ENCODE measurements at regions not wholly inside any gene's neighbourhood (a gene's known extent, or its start where the extent isn't known, plus 50 kb on each side); places are given as distances from the start of the nearest gene placed in this dataset.

DNA sequence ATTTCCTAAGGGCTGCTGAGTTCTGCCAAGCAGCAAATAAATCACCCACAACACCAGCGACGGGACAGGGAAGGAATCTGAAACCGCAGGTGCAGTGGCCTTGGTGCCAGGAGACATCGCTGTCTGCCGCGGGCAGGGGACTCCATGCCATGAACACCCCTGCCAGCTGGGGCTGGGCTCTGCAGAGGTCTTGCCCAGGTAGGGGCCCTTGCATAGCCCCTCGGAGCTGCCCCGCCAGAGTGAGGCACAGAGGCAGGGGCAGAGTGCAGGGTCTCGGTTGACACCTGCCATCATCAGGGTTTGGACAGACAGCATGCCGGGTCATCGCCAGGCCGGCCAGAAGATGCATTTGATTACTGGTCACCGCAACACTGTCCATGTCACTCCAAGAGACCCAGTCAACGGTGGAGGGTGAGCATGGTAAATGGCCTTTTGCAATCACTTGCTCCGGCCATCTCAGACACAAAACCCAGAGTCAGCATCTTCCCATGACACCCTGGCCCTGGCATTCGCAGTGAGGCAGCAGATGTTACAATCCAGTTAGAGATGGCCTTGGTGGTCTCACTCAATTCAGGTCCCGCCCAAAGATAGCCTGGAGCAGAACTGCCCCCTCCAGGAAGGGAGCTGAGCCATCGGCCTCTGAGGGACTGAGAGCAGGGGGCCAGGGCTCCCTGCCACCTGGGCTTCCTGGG is 255.4 kb downstream of the NDUFA10 start (continued):
- TF ChIP-seq SUZ12 (IDR thresholded peaks at IDR 0.05; ENCODE audit: unreplicated experiment), result no peak
- no peak for TF ChIP-seq HDGF (IDR thresholded peaks at IDR 0.05)

DNA sequence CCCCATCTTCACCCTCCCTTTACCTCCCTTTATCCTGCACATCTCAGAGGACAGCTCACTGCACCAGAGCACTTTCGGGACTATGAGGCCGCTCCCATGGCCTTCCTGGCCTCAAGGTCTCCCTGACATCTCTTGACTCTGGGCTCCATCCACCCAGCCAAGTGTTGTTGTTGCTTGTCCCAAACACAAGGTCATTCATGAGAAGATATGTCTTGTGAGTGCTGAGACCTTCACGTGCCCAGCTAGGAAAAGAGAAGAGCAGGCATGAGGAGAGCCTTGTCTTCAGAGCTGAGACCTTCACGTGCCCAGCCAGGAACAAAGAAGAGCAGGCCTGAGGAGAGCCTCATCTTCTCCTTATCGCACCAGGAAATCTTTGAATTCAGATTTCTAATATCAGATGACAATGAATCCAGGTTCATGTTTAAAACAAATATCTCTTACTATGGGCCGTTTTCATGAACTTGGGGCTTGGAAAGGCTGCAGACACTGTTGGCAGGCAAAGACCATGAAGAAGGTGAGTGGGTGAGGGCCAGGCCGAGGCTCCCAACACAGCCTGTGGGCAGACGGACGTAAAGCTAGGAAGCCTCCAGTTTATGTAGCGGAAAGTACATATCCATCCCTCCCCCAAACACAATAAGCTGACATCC is 256.1 kb downstream of the NDUFA10 start:
- Histone ChIP-seq H3K36me3 (ENCODE audit: control insufficient read depth in 2 of 2, insufficient read depth in 2 of 2, low read length in 1 of 2) (no peaks in the 10 kb centered on the region), H3K4me3 (no peak overlapping the region), H3K27ac (ENCODE audit: control insufficient read depth, insufficient read depth) (no peak overlapping the region), H3K9me3 (replicated peaks; ENCODE audit: control insufficient read depth, insufficient read depth, low read length) (no peaks in the 10 kb centered on the region; the same call in 2 of the 3 replicates), H3K79me2 (ENCODE audit: control insufficient read depth, insufficient read depth, low read length) (no peaks in the 10 kb centered on the region), H3K4me2 (ENCODE audit: control insufficient read depth, insufficient read depth) (no peak overlapping the region), H2AFZ (ENCODE audit: control insufficient read depth, low read depth, low read length) (no peak overlapping the region), H3K9ac (ENCODE audit: control insufficient read depth, insufficient read depth, low read length) (no peak overlapping the region), H4K20me1 (ENCODE audit: control insufficient read depth, insufficient read depth) (no peaks in the 10 kb centered on the region), H3K4me1 (ENCODE audit: control insufficient read depth, insufficient read depth, low read length) (no peaks in the 10 kb centered on the region), H3K27me3 (replicated peaks in 1 of 2; ENCODE audit: control insufficient read depth in 2 of 2, insufficient read depth in 2 of 2, low read length in 1 of 2) (no peaks in the 10 kb centered on the region; a peak in 1 of 4 replicates)
- FAIRE-seq (no peak), ATAC-seq (no peak), DNase-seq (ENCODE audit: low read depth, low spot score) (no peak)
- no TSS peak for BruUV-seq (replicated peaks)
- ChIA-PET CTCF (no interaction called here), RAD21 (ENCODE audit: unreplicated experiment) (no interaction called here), SMC1A (ENCODE audit: uncharacterized antibody, unreplicated experiment) (no interaction called here), POLR2A (no interaction called here)
- WGBS (ENCODE audit: insufficient coverage, insufficient replicate concordance, low lambda C conversion rate, missing lambda C conversion rate), result 29% methylated on average over 10 of the region's 10 CpGs
- in situ Hi-C loops (cut with MboI), result no loop called here
- intact Hi-C loops (cut with micrococcal nuclease; ENCODE audit: unreplicated experiment), result no loop called here
- TF ChIP-seq, protein P1, sequence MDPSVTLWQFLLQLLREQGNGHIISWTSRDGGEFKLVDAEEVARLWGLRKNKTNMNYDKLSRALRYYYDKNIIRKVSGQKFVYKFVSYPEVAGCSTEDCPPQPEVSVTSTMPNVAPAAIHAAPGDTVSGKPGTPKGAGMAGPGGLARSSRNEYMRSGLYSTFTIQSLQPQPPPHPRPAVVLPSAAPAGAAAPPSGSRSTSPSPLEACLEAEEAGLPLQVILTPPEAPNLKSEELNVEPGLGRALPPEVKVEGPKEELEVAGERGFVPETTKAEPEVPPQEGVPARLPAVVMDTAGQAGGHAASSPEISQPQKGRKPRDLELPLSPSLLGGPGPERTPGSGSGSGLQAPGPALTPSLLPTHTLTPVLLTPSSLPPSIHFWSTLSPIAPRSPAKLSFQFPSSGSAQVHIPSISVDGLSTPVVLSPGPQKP (IDR thresholded peaks at IDR 0.05; ENCODE audit: low read depth, low read length), result no peak
- TF ChIP-seq TCF7 (IDR thresholded peaks at IDR 0.05; ENCODE audit: borderline replicate concordance), result no peak
- TF ChIP-seq WRNIP1 (IDR thresholded peaks at IDR 0.05; ENCODE audit: borderline replicate concordance, low read depth, low read length), result no peak
- TF ChIP-seq, protein P2, sequence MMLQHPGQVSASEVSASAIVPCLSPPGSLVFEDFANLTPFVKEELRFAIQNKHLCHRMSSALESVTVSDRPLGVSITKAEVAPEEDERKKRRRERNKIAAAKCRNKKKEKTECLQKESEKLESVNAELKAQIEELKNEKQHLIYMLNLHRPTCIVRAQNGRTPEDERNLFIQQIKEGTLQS (IDR thresholded peaks at IDR 0.05; ENCODE audit: borderline replicate concordance, extremely low read depth, low read depth, low read length), result no peak
- TF ChIP-seq, protein P3, sequence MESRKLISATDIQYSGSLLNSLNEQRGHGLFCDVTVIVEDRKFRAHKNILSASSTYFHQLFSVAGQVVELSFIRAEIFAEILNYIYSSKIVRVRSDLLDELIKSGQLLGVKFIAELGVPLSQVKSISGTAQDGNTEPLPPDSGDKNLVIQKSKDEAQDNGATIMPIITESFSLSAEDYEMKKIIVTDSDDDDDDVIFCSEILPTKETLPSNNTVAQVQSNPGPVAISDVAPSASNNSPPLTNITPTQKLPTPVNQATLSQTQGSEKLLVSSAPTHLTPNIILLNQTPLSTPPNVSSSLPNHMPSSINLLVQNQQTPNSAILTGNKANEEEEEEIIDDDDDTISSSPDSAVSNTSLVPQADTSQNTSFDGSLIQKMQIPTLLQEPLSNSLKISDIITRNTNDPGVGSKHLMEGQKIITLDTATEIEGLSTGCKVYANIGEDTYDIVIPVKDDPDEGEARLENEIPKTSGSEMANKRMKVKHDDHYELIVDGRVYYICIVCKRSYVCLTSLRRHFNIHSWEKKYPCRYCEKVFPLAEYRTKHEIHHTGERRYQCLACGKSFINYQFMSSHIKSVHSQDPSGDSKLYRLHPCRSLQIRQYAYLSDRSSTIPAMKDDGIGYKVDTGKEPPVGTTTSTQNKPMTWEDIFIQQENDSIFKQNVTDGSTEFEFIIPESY (IDR thresholded peaks at IDR 0.05), result no peak
- TF ChIP-seq NR2C2 (IDR thresholded peaks at IDR 0.05; ENCODE audit: borderline replicate concordance, control insufficient read depth, insufficient read length, low read depth), result no peak
- no peak for TF ChIP-seq POLR2A (IDR thresholded peaks at IDR 0.05; ENCODE audit: low read depth, low read length)
- no peak for TF ChIP-seq TAF1 (IDR thresholded peaks at IDR 0.05; ENCODE audit: borderline replicate concordance, low read depth, low read length)
- TF ChIP-seq RBBP5 (conservative IDR thresholded peaks at IDR 0.05), result no peak
- no peak for TF ChIP-seq CHD1 (IDR thresholded peaks at IDR 0.05; ENCODE audit: low read depth, low read length)
- TF ChIP-seq BCL11A (IDR thresholded peaks at IDR 0.05; ENCODE audit: low read depth, low read length), result no peak
- TF ChIP-seq POLR2AphosphoS2 (IDR thresholded peaks at IDR 0.05; ENCODE audit: low read depth, low read length), result no peak
- no peak for TF ChIP-seq RFX5 (IDR thresholded peaks at IDR 0.05; ENCODE audit: low read depth, low read length)
- no peak for TF ChIP-seq MTA2 (IDR thresholded peaks at IDR 0.05; ENCODE audit: low read depth)
- no peak for TF ChIP-seq SUPT20H (IDR thresholded peaks at IDR 0.05; ENCODE audit: borderline replicate concordance, control insufficient read depth, low read depth, low read length)
- TF ChIP-seq POLR2AphosphoS5 (IDR thresholded peaks at IDR 0.05; ENCODE audit: low read length), result no peak
- no peak for TF ChIP-seq CBX5 (IDR thresholded peaks at IDR 0.05; ENCODE audit: low read depth)
- no peak for TF ChIP-seq RELA (IDR thresholded peaks at IDR 0.05; ENCODE audit: borderline replicate concordance, partially characterized antibody)

All from GM12878 (cell line).